SU-DHL-6 (cell line): ENCODE measurements at regions not wholly inside any gene's neighbourhood (a gene's known extent, or its start where the extent isn't known, plus 50 kb on each side); places are given as distances from the start of the nearest gene placed in this dataset.
A peak's percentile ranks its signal among the peaks of the same experiment; 100 is the strongest.

Source experiments
- H2AFZ ChIP-seq: fragments of 200-600 bp; sonication (generic); 2 replicates; pipeline ENCODE4 v1.6.1; 2014; ENCODE audit warnings: low read depth, mild to moderate bottlenecking, moderate library complexity, mixed read lengths, antibody characterized with exemption, low read length; ENCODE audit not compliant: severe bottlenecking
- H3F3A ChIP-seq: fragments of 200-600 bp; shearing (Covaris generic); 2 replicates; pipeline ENCODE4 v1.6.0; 2016; ENCODE audit warnings: antibody characterized with exemption, mild to moderate bottlenecking; ENCODE audit not compliant: insufficient read depth
- H3K27ac ChIP-seq: fragments of 200-600 bp; sonication (generic); 2 replicates; pipeline ENCODE4 v1.5.1; 2016; ENCODE audit warnings: low read depth, mild to moderate bottlenecking, low read length, moderate library complexity, mixed read lengths
- H3K27me3 ChIP-seq: fragments of 200-600 bp; sonication (generic), shearing (Covaris generic); 2 replicates; pipeline ENCODE4 v1.6.0; 2014; ENCODE audit warnings: mild to moderate bottlenecking, low read length
- H3K36me3 ChIP-seq: fragments of 200-600 bp; sonication (generic); 2 replicates; pipeline ENCODE4 v1.6.1; 2014; ENCODE audit warnings: mild to moderate bottlenecking, low read length, mixed read lengths
- H3K4me2 ChIP-seq: fragments of 300-600, 200-600 bp; shearing (Covaris generic), sonication (generic); 2 replicates; pipeline ENCODE4 v1.6.0; 2014; ENCODE audit warnings: low read length, low read depth, mild to moderate bottlenecking; ENCODE audit not compliant: poor library complexity, severe bottlenecking
- H3K4me3 ChIP-seq: fragments of 200-600 bp; sonication (generic); 2 replicates; pipeline ENCODE4 v1.5.1; 2014; ENCODE audit warnings: antibody characterized with exemption, low read length, mild to moderate bottlenecking, mixed read lengths; ENCODE audit not compliant: insufficient read depth, poor library complexity, severe bottlenecking
- H3K79me2 ChIP-seq: fragments of 200-600 bp; sonication (generic); 2 replicates; pipeline ENCODE4 v1.6.1; 2014; ENCODE audit warnings: mild to moderate bottlenecking, low read length, moderate library complexity; ENCODE audit not compliant: insufficient read depth
- H3K9ac ChIP-seq: fragments of 200-600 bp; sonication (generic); 2 replicates; pipeline ENCODE4 v1.7.0; 2014; ENCODE audit warnings: mild to moderate bottlenecking, low read length
- H3K9me2 ChIP-seq: fragments of 200-600 bp; sonication (generic); replicated peaks from 2 replicates; pipeline ENCODE4 v1.6.1; 2014; ENCODE audit warnings: low read length; ENCODE audit not compliant: insufficient read depth
- H3K9me3 ChIP-seq: fragments of 200-600 bp; sonication (generic); 2 replicates; pipeline ENCODE4 v1.6.1; 2014; ENCODE audit warnings: low read length, mixed read lengths; ENCODE audit not compliant: insufficient read depth
- H4K20me1 ChIP-seq: fragments of 200-600 bp; sonication (generic); 2 replicates; pipeline ENCODE4 v1.6.1; 2014; ENCODE audit warnings: low read depth, mild to moderate bottlenecking, antibody characterized with exemption, low read length, moderate library complexity, mixed read lengths
- CTCF ChIP-seq: fragments of 200-600 bp; sonication (generic); IDR thresholded peaks from one replicate; pipeline ENCODE4 v1.5.1; 2017; ENCODE audit warnings: antibody characterized with exemption, mild to moderate bottlenecking, low read length, moderate library complexity; ENCODE audit not compliant: insufficient read depth, poor library complexity, severe bottlenecking
- EZH2phosphoT487 ChIP-seq: fragments of 200-600 bp; sonication (generic), shearing (Covaris generic); conservative IDR thresholded peaks from 2 replicates; pipeline ENCODE4 v1.6.1; 2018; ENCODE audit warnings: mild to moderate bottlenecking, antibody characterized with exemption, low read length, moderate library complexity, mixed read lengths

- H3K27ac ChIP-seq = no peak overlapping the region
- no peak overlapping the region for H2AFZ ChIP-seq
- TF ChIP-seq CTCF = no peak
- no peak for TF ChIP-seq EZH2phosphoT487
These were observed 1310.0 kb upstream of the EYS start for GRCh38 chr6:67016921-67017460.

GRCh38 chr6:67011441-67011840 lies 1304.4 kb upstream of the EYS start:
- Histone ChIP-seq H3K4me2 (no peak overlapping the region), H3K4me3 (no peak overlapping the region), H3F3A (no peaks in the 10 kb centered on the region), H3K9me2 (no peaks in the 10 kb centered on the region), H3K27ac (no peak overlapping the region), H3K27me3 (no peaks in the 10 kb centered on the region), H3K36me3 (no peaks in the 10 kb centered on the region), H3K9me3 (no peaks in the 10 kb centered on the region), H2AFZ (no peak overlapping the region), H4K20me1 (no peaks in the 10 kb centered on the region), H3K9ac (no peak overlapping the region), H3K79me2 (no peaks in the 10 kb centered on the region)
- TF ChIP-seq CTCF (no peak), EZH2phosphoT487 (no peak)

More at GRCh38 chr6:67016921-67017460, 1310.0 kb upstream of the EYS start:
- no peaks in the 10 kb centered on the region for H3K36me3 ChIP-seq
- H3K27me3 ChIP-seq = no peaks in the 10 kb centered on the region
- no peak overlapping the region for H3K4me3 ChIP-seq
- H3K4me2 ChIP-seq = no peak overlapping the region
- no peak overlapping the region for H3K9ac ChIP-seq
- H3K9me3 ChIP-seq = no peaks in the 10 kb centered on the region
- H4K20me1 ChIP-seq = no peaks in the 10 kb centered on the region
- H3K9me2 ChIP-seq = no peaks in the 10 kb centered on the region
- H3F3A ChIP-seq = no peaks in the 10 kb centered on the region
- no peaks in the 10 kb centered on the region for H3K79me2 ChIP-seq

- no peaks in the 10 kb centered on the region for H3K79me2 ChIP-seq
- no peaks in the 10 kb centered on the region for H3K9me2 ChIP-seq
- no peak overlapping the region for H3K27ac ChIP-seq
- H3K4me2 ChIP-seq = no peak overlapping the region
- H3K27me3 ChIP-seq = no peaks in the 10 kb centered on the region
- H3K4me3 ChIP-seq = no peak overlapping the region
- no peaks in the 10 kb centered on the region for H3K36me3 ChIP-seq
- peak; percentile 13 for TF ChIP-seq CTCF
- TF ChIP-seq EZH2phosphoT487 = no peak
- no peaks in the 10 kb centered on the region for H3K9me3 ChIP-seq
- no peaks in the 10 kb centered on the region for H4K20me1 ChIP-seq
- peak overlapping the region; percentile 72 for H2AFZ ChIP-seq
- no peak overlapping the region for H3K9ac ChIP-seq
- no peaks in the 10 kb centered on the region for H3F3A ChIP-seq
These were observed 1302.8 kb upstream of the EYS start for GRCh38 chr6:67009818-67010217.
